ENCODE measurements at regions not wholly inside any gene's neighbourhood (a gene's known extent, or its start where the extent isn't known, plus 50 kb on each side); places are given as distances from the start of the nearest gene placed in this dataset.
"Not testable (repeated sequence)": the region's sequence is repeated elsewhere in the genome, so short reads cannot be mapped to it uniquely, and the experiment has no call there.

- DNase-seq (ENCODE audit: insufficient read length, low spot score), result no peak
- FAIRE-seq, result no peak
- no peak for TF ChIP-seq PAX5 (IDR thresholded peaks at IDR 0.05; ENCODE audit: insufficient read depth, low read length, severe bottlenecking)
- TF ChIP-seq SPI1 (IDR thresholded peaks at IDR 0.05; ENCODE audit: low read depth, low read length), result no peak
- no peak for TF ChIP-seq TAF1 (IDR thresholded peaks at IDR 0.05; ENCODE audit: low read depth, low read length)
- TF ChIP-seq POLR2AphosphoS5 (IDR thresholded peaks at IDR 0.05; ENCODE audit: low read depth, low read length), result no peak
- no peak for TF ChIP-seq POU2F2 (IDR thresholded peaks at IDR 0.05; ENCODE audit: low read depth, low read length)
- TF ChIP-seq POLR2A (IDR thresholded peaks at IDR 0.05; ENCODE audit: low read depth, low read length), result no peak
These were observed 99.2 kb downstream of the DHRS2 start for GRCh38 chr14:23735394-23735793.

GRCh38 chr14:23744368-23744767 is 108.2 kb downstream of the DHRS2 start:
- FAIRE-seq; DNase-seq (ENCODE audit: insufficient read length, low spot score): not testable (repeated sequence)

- DNase-seq (ENCODE audit: insufficient read length, low spot score) (no peak), FAIRE-seq (no peak)
- TF ChIP-seq PAX5 (IDR thresholded peaks at IDR 0.05; ENCODE audit: insufficient read depth, low read length, severe bottlenecking), result no peak
- TF ChIP-seq POLR2AphosphoS5 (IDR thresholded peaks at IDR 0.05; ENCODE audit: low read depth, low read length), result no peak
- TF ChIP-seq SPI1 (IDR thresholded peaks at IDR 0.05; ENCODE audit: low read depth, low read length), result no peak
- no peak for TF ChIP-seq TAF1 (IDR thresholded peaks at IDR 0.05; ENCODE audit: low read depth, low read length)
- TF ChIP-seq POU2F2 (IDR thresholded peaks at IDR 0.05; ENCODE audit: low read depth, low read length), result no peak
- no peak for TF ChIP-seq POLR2A (IDR thresholded peaks at IDR 0.05; ENCODE audit: low read depth, low read length)
These were observed 114.2 kb downstream of the DHRS2 start for GRCh38 chr14:23750357-23750756.

- no peak for DNase-seq (ENCODE audit: insufficient read length, low spot score)
- TF ChIP-seq SPI1 (IDR thresholded peaks at IDR 0.05; ENCODE audit: low read depth, low read length) (no peak), POLR2AphosphoS5 (IDR thresholded peaks at IDR 0.05; ENCODE audit: low read depth, low read length) (no peak), POLR2A (IDR thresholded peaks at IDR 0.05; ENCODE audit: low read depth, low read length) (no peak), TAF1 (IDR thresholded peaks at IDR 0.05; ENCODE audit: low read depth, low read length) (no peak), POU2F2 (IDR thresholded peaks at IDR 0.05; ENCODE audit: low read depth, low read length) (no peak), PAX5 (IDR thresholded peaks at IDR 0.05; ENCODE audit: insufficient read depth, low read length, severe bottlenecking) (no peak)
- no peak for FAIRE-seq
These were observed 115.5 kb downstream of the DHRS2 start for GRCh38 chr14:23751616-23752015.

GRCh38 chr14:23763394-23763793 is 127.2 kb downstream of the DHRS2 start:
- no peak for FAIRE-seq
- TF ChIP-seq TAF1 (IDR thresholded peaks at IDR 0.05; ENCODE audit: low read depth, low read length), result no peak
- TF ChIP-seq POLR2A (IDR thresholded peaks at IDR 0.05; ENCODE audit: low read depth, low read length), result no peak
- no peak for TF ChIP-seq POU2F2 (IDR thresholded peaks at IDR 0.05; ENCODE audit: low read depth, low read length)
- no peak for TF ChIP-seq SPI1 (IDR thresholded peaks at IDR 0.05; ENCODE audit: low read depth, low read length)
- TF ChIP-seq PAX5 (IDR thresholded peaks at IDR 0.05; ENCODE audit: insufficient read depth, low read length, severe bottlenecking), result no peak
- DNase-seq (ENCODE audit: insufficient read length, low spot score), result no peak

GRCh38 chr14:23766737-23767401 is 130.7 kb downstream of the DHRS2 start:
- no peak for FAIRE-seq

GRCh38 chr14:23769221-23769728 is 133.1 kb downstream of the DHRS2 start:
- not testable (repeated sequence) for FAIRE-seq; DNase-seq (ENCODE audit: insufficient read length, low spot score)

More at GRCh38 chr14:23766737-23767401, 130.7 kb downstream of the DHRS2 start:
- no peak for TF ChIP-seq POLR2AphosphoS5 (IDR thresholded peaks at IDR 0.05; ENCODE audit: low read depth, low read length)
- no peak for TF ChIP-seq POLR2A (IDR thresholded peaks at IDR 0.05; ENCODE audit: low read depth, low read length)
- TF ChIP-seq POU2F2 (IDR thresholded peaks at IDR 0.05; ENCODE audit: low read depth, low read length), result no peak
- TF ChIP-seq SPI1 (IDR thresholded peaks at IDR 0.05; ENCODE audit: low read depth, low read length), result no peak
- no peak for TF ChIP-seq PAX5 (IDR thresholded peaks at IDR 0.05; ENCODE audit: insufficient read depth, low read length, severe bottlenecking)
- no peak for TF ChIP-seq TAF1 (IDR thresholded peaks at IDR 0.05; ENCODE audit: low read depth, low read length)
- no peak for DNase-seq (ENCODE audit: insufficient read length, low spot score)

GRCh38 chr14:23773981-23774380 is 137.8 kb downstream of the DHRS2 start:
- TF ChIP-seq PAX5 (IDR thresholded peaks at IDR 0.05; ENCODE audit: insufficient read depth, low read length, severe bottlenecking), result no peak
- TF ChIP-seq POU2F2 (IDR thresholded peaks at IDR 0.05; ENCODE audit: low read depth, low read length), result no peak
- no peak for TF ChIP-seq TAF1 (IDR thresholded peaks at IDR 0.05; ENCODE audit: low read depth, low read length)
- TF ChIP-seq POLR2A (IDR thresholded peaks at IDR 0.05; ENCODE audit: low read depth, low read length), result no peak
- TF ChIP-seq POLR2AphosphoS5 (IDR thresholded peaks at IDR 0.05; ENCODE audit: low read depth, low read length), result no peak
- TF ChIP-seq SPI1 (IDR thresholded peaks at IDR 0.05; ENCODE audit: low read depth, low read length), result no peak
- FAIRE-seq, result no peak
- no peak for DNase-seq (ENCODE audit: insufficient read length, low spot score)

- DNase-seq (ENCODE audit: insufficient read length, low spot score) (no peak), FAIRE-seq (no peak)
- no peak for TF ChIP-seq POLR2A (IDR thresholded peaks at IDR 0.05; ENCODE audit: low read depth, low read length)
- TF ChIP-seq SPI1 (IDR thresholded peaks at IDR 0.05; ENCODE audit: low read depth, low read length), result no peak
- TF ChIP-seq POLR2AphosphoS5 (IDR thresholded peaks at IDR 0.05; ENCODE audit: low read depth, low read length), result no peak
- no peak for TF ChIP-seq PAX5 (IDR thresholded peaks at IDR 0.05; ENCODE audit: insufficient read depth, low read length, severe bottlenecking)
- no peak for TF ChIP-seq POU2F2 (IDR thresholded peaks at IDR 0.05; ENCODE audit: low read depth, low read length)
- TF ChIP-seq TAF1 (IDR thresholded peaks at IDR 0.05; ENCODE audit: low read depth, low read length), result no peak
These were observed 140.1 kb downstream of the DHRS2 start for GRCh38 chr14:23776296-23776695.

GRCh38 chr14:23785208-23785607 is 149.0 kb downstream of the DHRS2 start:
- TF ChIP-seq SPI1 (IDR thresholded peaks at IDR 0.05; ENCODE audit: low read depth, low read length), result no peak
- no peak for TF ChIP-seq TAF1 (IDR thresholded peaks at IDR 0.05; ENCODE audit: low read depth, low read length)
- no peak for TF ChIP-seq POU2F2 (IDR thresholded peaks at IDR 0.05; ENCODE audit: low read depth, low read length)
- no peak for TF ChIP-seq PAX5 (IDR thresholded peaks at IDR 0.05; ENCODE audit: insufficient read depth, low read length, severe bottlenecking)
- TF ChIP-seq POLR2AphosphoS5 (IDR thresholded peaks at IDR 0.05; ENCODE audit: low read depth, low read length), result no peak
- TF ChIP-seq POLR2A (IDR thresholded peaks at IDR 0.05; ENCODE audit: low read depth, low read length), result no peak
- FAIRE-seq, result no peak
- no peak for DNase-seq (ENCODE audit: insufficient read length, low spot score)
